OCI-LY3 (cell line): ENCODE measurements at regions not wholly inside any gene's neighbourhood (a gene's known extent, or its start where the extent isn't known, plus 50 kb on each side); places are given as distances from the start of the nearest gene placed in this dataset.

Experiments used
- H2AFZ ChIP-seq: fragments of 200-600, 300-600 bp; shearing (Covaris generic); 2 replicates; pipeline ENCODE4 v1.6.0; 2014; ENCODE audit warnings: antibody characterized with exemption, low read depth, low read length
- H3K27ac ChIP-seq: fragments of 200-600, 300-600 bp; sonication (generic); 2 replicates; pipeline ENCODE4 v1.5.1; 2014; ENCODE audit warnings: mild to moderate bottlenecking, low read length, moderate library complexity, mixed read lengths
- H3K27me3 ChIP-seq: fragments of 200-600, 300-600 bp; sonication (generic); 2 replicates; pipeline ENCODE4 v1.6.1; 2014; ENCODE audit warnings: low read depth, low read length, mixed read lengths
- H3K36me3 ChIP-seq: fragments of 200-600, 300-600 bp; sonication (generic); replicated peaks from 2 replicates; pipeline ENCODE3; 2014; ENCODE audit warnings: low read depth, low read length, mixed read lengths
- H3K4me1 ChIP-seq: fragments of 300-600, 200-600 bp; sonication (generic); 2 replicates; pipeline ENCODE4 v1.6.1; 2014; ENCODE audit warnings: low read length, mixed read lengths
- H3K4me2 ChIP-seq: fragments of 200-600, 300-600 bp; sonication (generic); 2 replicates; pipeline ENCODE4 v1.6.1; 2014; ENCODE audit warnings: low read length, mixed read lengths
- H3K4me3 ChIP-seq: fragments of 300-600, 200-600 bp; sonication (generic); 2 replicates; pipeline ENCODE4 v1.5.1; 2014; ENCODE audit warnings: antibody characterized with exemption, mild to moderate bottlenecking, low read length, moderate library complexity
- H3K79me2 ChIP-seq: fragments of 300-600, 200-600 bp; shearing (Covaris generic); 2 replicates; pipeline ENCODE4 v1.6.1; 2014; ENCODE audit warnings: mild to moderate bottlenecking, low read length, mixed read lengths
- H3K9ac ChIP-seq: fragments of 300-600, 200-600 bp; shearing (Covaris generic); 2 replicates; pipeline ENCODE4 v1.6.0; 2014; ENCODE audit warnings: mild to moderate bottlenecking, low read length, moderate library complexity
- H3K9me3 ChIP-seq: fragments of 200-600, 300-600 bp; shearing (Covaris generic); 2 replicates; pipeline ENCODE4 v1.6.1; 2014; ENCODE audit warnings: low read length, mixed read lengths; ENCODE audit not compliant: insufficient read depth
- H4K20me1 ChIP-seq: fragments of 200-600, 300-600 bp; sonication (generic); 2 replicates; pipeline ENCODE4 v1.6.1; 2016; ENCODE audit warnings: low read length, mixed read lengths; ENCODE audit not compliant: insufficient read depth
- EZH2phosphoT487 ChIP-seq: fragments of 200-600 bp; shearing (Covaris generic); IDR thresholded peaks from 2 replicates; pipeline ENCODE4 v1.6.1; 2018; ENCODE audit warnings: antibody characterized with exemption, mixed run types, low read depth
- TF ChIP-seq, protein P1 (sequence below): fragments of 200-600, 300-600 bp; sonication (generic); IDR thresholded peaks from 2 replicates; pipeline ENCODE4 v1.5.1; 2014; ENCODE audit warnings: antibody characterized with exemption, low read length, low read depth

- no peaks in the 10 kb centered on the region for H3K9me3 ChIP-seq
- H2AFZ ChIP-seq = no peak overlapping the region
- TF ChIP-seq, protein P1, sequence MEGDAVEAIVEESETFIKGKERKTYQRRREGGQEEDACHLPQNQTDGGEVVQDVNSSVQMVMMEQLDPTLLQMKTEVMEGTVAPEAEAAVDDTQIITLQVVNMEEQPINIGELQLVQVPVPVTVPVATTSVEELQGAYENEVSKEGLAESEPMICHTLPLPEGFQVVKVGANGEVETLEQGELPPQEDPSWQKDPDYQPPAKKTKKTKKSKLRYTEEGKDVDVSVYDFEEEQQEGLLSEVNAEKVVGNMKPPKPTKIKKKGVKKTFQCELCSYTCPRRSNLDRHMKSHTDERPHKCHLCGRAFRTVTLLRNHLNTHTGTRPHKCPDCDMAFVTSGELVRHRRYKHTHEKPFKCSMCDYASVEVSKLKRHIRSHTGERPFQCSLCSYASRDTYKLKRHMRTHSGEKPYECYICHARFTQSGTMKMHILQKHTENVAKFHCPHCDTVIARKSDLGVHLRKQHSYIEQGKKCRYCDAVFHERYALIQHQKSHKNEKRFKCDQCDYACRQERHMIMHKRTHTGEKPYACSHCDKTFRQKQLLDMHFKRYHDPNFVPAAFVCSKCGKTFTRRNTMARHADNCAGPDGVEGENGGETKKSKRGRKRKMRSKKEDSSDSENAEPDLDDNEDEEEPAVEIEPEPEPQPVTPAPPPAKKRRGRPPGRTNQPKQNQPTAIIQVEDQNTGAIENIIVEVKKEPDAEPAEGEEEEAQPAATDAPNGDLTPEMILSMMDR = no peak
- no peak for TF ChIP-seq EZH2phosphoT487
- H3K27ac ChIP-seq = no peak overlapping the region
- no peaks in the 10 kb centered on the region for H3K4me1 ChIP-seq
- no peaks in the 10 kb centered on the region for H3K27me3 ChIP-seq
- no peaks in the 10 kb centered on the region for H3K36me3 ChIP-seq
- no peak overlapping the region for H3K4me3 ChIP-seq
- no peak overlapping the region for H3K4me2 ChIP-seq
- no peaks in the 10 kb centered on the region for H4K20me1 ChIP-seq
- no peak overlapping the region for H3K9ac ChIP-seq
- H3K79me2 ChIP-seq = no peaks in the 10 kb centered on the region
Measured at GRCh38 chr6:126959765-126960164, 158.7 kb upstream of the RSPO3 start.

DNA sequence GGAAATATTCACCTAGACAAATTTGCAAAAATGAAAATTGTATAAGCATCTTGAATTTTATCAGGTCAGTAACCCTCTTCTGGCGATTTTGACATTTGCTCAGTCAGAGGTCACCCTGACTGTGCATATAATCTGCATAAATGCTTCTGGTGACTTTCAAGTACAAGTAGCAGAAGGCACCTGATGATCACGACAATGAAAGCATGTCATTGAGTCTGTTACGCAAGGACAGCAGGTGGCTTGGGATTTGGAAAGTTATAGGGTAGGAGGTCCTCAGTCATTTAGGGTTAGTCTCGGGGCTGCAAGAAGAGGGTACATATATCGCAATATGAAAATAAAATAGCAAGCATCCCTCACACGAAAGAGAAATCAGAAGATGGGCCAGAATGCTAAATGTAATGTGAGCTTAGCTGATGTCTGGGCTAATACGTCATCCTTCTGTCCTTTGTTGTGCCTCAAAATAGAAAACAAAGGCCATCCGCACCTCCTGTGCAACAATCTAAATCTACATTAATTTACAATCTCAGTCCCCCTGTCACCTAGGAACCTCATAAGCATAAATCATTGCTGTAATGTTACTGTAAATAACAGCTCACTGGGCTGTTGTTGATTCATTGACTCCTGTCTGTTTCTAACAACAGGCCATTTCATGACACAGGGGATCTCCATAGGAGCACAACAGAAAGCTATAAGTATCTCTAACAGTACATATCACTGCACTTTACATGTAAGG lies 155.2 kb upstream of the RSPO3 start:
- no peaks in the 10 kb centered on the region for H3K36me3 ChIP-seq
- H4K20me1 ChIP-seq = no peaks in the 10 kb centered on the region
- no peaks in the 10 kb centered on the region for H3K27me3 ChIP-seq
- no peaks in the 10 kb centered on the region for H3K79me2 ChIP-seq
- no peak overlapping the region for H3K27ac ChIP-seq
- H3K9me3 ChIP-seq = no peaks in the 10 kb centered on the region
- H3K9ac ChIP-seq = no peak overlapping the region
- H3K4me1 ChIP-seq = no peaks in the 10 kb centered on the region
- H2AFZ ChIP-seq = no peak overlapping the region
- TF ChIP-seq EZH2phosphoT487 = no peak
- TF ChIP-seq, protein P1 = no peak
- H3K4me2 ChIP-seq = no peak overlapping the region
- no peak overlapping the region for H3K4me3 ChIP-seq

GRCh38 chr6:126967296-126968005 lies 151.0 kb upstream of the RSPO3 start:
- no peaks in the 10 kb centered on the region for H4K20me1 ChIP-seq
- TF ChIP-seq, protein P1 = no peak
- TF ChIP-seq EZH2phosphoT487 = no peak
- H3K79me2 ChIP-seq = no peaks in the 10 kb centered on the region

GRCh38 chr6:126976253-126976797 lies 142.1 kb upstream of the RSPO3 start:
- H2AFZ ChIP-seq = no peak overlapping the region
- H3K27ac ChIP-seq = no peak overlapping the region
- no peaks in the 10 kb centered on the region for H3K27me3 ChIP-seq
- TF ChIP-seq EZH2phosphoT487 = no peak
- H3K79me2 ChIP-seq = no peaks in the 10 kb centered on the region
- no peak overlapping the region for H3K4me2 ChIP-seq
- H3K36me3 ChIP-seq = no peaks in the 10 kb centered on the region
- H4K20me1 ChIP-seq = no peaks in the 10 kb centered on the region
- H3K4me1 ChIP-seq = no peaks in the 10 kb centered on the region
- H3K4me3 ChIP-seq = no peak overlapping the region
- H3K9ac ChIP-seq = no peak overlapping the region
- no peaks in the 10 kb centered on the region for H3K9me3 ChIP-seq

More at GRCh38 chr6:126967296-126968005, 151.0 kb upstream of the RSPO3 start:
- H3K4me3 ChIP-seq = no peak overlapping the region
- no peak overlapping the region for H2AFZ ChIP-seq
- no peaks in the 10 kb centered on the region for H3K4me1 ChIP-seq
- no peaks in the 10 kb centered on the region for H3K27me3 ChIP-seq
- H3K9me3 ChIP-seq = no peaks in the 10 kb centered on the region
- no peaks in the 10 kb centered on the region for H3K36me3 ChIP-seq
- H3K27ac ChIP-seq = no peak overlapping the region
- H3K9ac ChIP-seq = no peak overlapping the region
- no peak overlapping the region for H3K4me2 ChIP-seq
